Esophagus squamous epithelium (tissue), 5 donors: ENCODE measurements at regions not wholly inside any gene's neighbourhood (a gene's known extent, or its start where the extent isn't known, plus 50 kb on each side); places are given as distances from the start of the nearest gene placed in this dataset.

Experiments
- DNase-seq: peaks from one replicate; lab custom pipeline; 2025; lab: John Stamatoyannopoulos, UW
- H3K27ac ChIP-seq, 4 donors: fragments of 200-600 bp; sonication (generic); one replicate each; pipeline ENCODE4 v1.5.1; 2016 to 2019; ENCODE audit warnings: mild to moderate bottlenecking in 1 of 4
- H3K27me3 ChIP-seq, 4 donors: fragments of 200-600 bp; sonication (generic); 1 replicate in 3 of 4; 2 replicates in 1 of 4; pipeline versions ENCODE4 v1.5.1 to v1.6.0; 2017 to 2021; ENCODE audit warnings: antibody characterized with exemption in 1 of 4
- H3K36me3 ChIP-seq, 3 donors: fragments of 200-600 bp; sonication (generic); one replicate each; pipeline ENCODE4 v1.5.1; 2016 to 2019
- H3K4me1 ChIP-seq, 3 donors: fragments of 200-600 bp; sonication (generic); one replicate each; pipeline ENCODE4 v1.5.1; 2017 to 2019
- H3K4me3 ChIP-seq, 4 donors: fragments of 200-600 bp; sonication (generic); 1 replicate in 3 of 4; 2 replicates in 1 of 4; pipeline ENCODE4 v1.5.1; 2016 to 2019; ENCODE audit warnings: mild to moderate bottlenecking in 2 of 4, moderate library complexity in 1 of 4
- H3K9me3 ChIP-seq, 3 donors: fragments of 200-600 bp; sonication (generic); one replicate each; pipeline ENCODE4 v1.5.1; 2016 to 2019
- CTCF ChIP-seq, 6 experiments: fragments of 450-650 bp in 4 of 6; fragments of 200-600 bp in 2 of 6; sonication (generic) in 2 of 6; IDR thresholded peaks; one replicate each; pipeline ENCODE4 v1.5.1; 2016 to 2019; ENCODE audit warnings: antibody characterized with exemption in 6 of 6, mild to moderate bottlenecking in 4 of 6, moderate library complexity in 4 of 6
- POLR2A ChIP-seq, 4 donors: fragments of 450-650 bp; IDR thresholded peaks; one replicate each; pipeline ENCODE4 v1.6.1; 2017; ENCODE audit warnings: antibody characterized with exemption in 4 of 4, mild to moderate bottlenecking in 4 of 4, moderate library complexity in 3 of 4
- WGBS, 2 donors: methylation state at CpG; one replicate each; pipeline ENCODE4 v1.1.5; 2018; 5-methylcytosine and 5-hydroxymethylcytosine counted together
- intact Hi-C: fragments of 100-400 bp; cut with DNase I; formaldehyde crosslinking; loops from one replicate; pipeline ENCODE4 v1.15.0; 2022
- donor health status: DM: yes; HTN: yes; CAD: no.

DNA sequence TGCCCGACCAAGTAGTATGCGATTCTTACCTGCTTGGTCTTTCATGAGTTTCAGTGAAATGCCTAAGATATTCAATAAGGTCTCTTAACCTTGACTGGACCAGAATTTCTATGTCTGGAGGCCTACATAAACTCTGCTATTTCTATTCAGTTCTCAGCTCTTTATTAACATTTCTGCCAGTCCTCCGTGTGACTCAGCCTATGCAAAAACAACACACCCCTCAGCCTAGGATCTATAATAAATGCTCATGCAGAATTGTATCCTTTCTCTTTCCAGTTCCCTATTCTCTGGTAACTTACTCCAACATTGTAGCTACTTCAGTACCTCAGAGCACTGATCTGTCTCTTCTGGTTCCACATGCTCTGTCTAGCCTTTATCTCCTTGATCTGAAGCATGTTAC lies 1507.4 kb downstream of the CDH11 start:
- intact Hi-C loops, result no loop called here
- Histone ChIP-seq H3K4me3 (no peak overlapping the region), H3K27ac (no peak overlapping the region), H3K9me3 (no peaks in the 10 kb centered on the region), H3K27me3 (peaks cover 0 to 14% (median 0%) of the 10 kb centered on the region in 4 donors), H3K4me1 (peaks cover 0 to 4% (median 0%) of the 10 kb centered on the region in 3 donors), H3K36me3 (no peaks in the 10 kb centered on the region)
- TF ChIP-seq CTCF (IDR thresholded peaks at IDR 0.05), result no peak
- TF ChIP-seq POLR2A (IDR thresholded peaks at IDR 0.05), result no peak
- 66 to 83% methylated on average over 3 of the region's 3 CpGs for WGBS, 2 donors
- DNase-seq, result no peak

GRCh38 chr16:63613701-63614100 lies 1508.2 kb downstream of the CDH11 start:
- DNase-seq, result no peak
- Histone ChIP-seq H3K9me3 (no peaks in the 10 kb centered on the region), H3K4me3 (no peak overlapping the region), H3K27me3 (peaks cover 0 to 14% (median 0%) of the 10 kb centered on the region in 4 donors), H3K27ac (no peak overlapping the region), H3K4me1 (peaks cover 0 to 4% (median 0%) of the 10 kb centered on the region in 3 donors), H3K36me3 (no peaks in the 10 kb centered on the region)
- intact Hi-C loops, result no loop called here
- TF ChIP-seq CTCF (IDR thresholded peaks at IDR 0.05) (no peak), POLR2A (IDR thresholded peaks at IDR 0.05) (no peak)
- whole genome bisulfite sequencing, 2 donors, result 18 to 23% methylated on average over 1 of the region's 1 CpG

DNA sequence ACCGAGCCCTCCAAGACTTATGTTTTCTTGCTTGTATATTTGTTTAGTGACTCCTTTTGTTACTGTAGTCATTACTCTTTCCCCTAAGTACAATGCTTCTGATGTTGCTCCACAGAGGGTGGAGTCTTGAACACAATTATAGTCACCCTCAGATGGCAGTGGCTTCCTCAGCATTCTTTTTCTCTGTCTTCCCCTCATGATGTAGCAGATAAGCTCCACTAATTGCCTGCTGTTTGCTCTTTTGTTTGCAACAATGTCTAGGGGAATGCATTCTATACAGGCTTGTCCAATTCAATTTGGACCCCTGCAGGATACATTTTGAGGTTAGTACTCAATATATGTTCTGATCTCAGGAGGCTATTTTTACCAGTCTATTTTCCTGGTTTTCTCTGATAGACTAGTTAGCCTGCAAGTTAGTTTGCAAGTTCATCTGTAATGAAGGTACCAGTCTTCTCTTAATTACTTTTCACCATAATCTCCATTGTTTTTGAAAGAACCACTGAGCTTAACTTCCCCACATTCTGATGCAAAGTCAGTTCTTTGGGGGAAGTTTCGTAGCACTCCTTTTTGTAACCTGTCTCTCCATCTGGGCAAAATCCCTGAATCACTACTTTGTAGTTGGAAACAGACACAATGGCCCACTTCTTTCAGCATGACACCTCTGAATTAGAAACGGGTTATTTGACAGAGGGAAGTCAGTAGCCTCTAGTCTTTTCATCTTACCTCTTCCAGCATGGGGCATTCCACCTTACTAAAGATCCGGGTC lies 1509.2 kb downstream of the CDH11 start:
- H3K4me3 ChIP-seq, result no peak overlapping the region
- WGBS, 2 donors, result 67 to 71% methylated on average over 4 of the region's 4 CpGs

GRCh38 chr16:63606778-63607177 lies 1515.1 kb downstream of the CDH11 start:
- 81 to 87% methylated on average over 1 of the region's 1 CpG for WGBS, 2 donors
- peaks cover 0 to 8% (median 0%) of the 10 kb centered on the region in 3 donors for H3K4me1 ChIP-seq
- intact Hi-C loops, result no loop called here
- no peak overlapping the region for H3K27ac ChIP-seq
- no peak for TF ChIP-seq POLR2A (IDR thresholded peaks at IDR 0.05)
- TF ChIP-seq CTCF (IDR thresholded peaks at IDR 0.05), result no peak
- no peaks in the 10 kb centered on the region for H3K9me3 ChIP-seq
- no peak for DNase-seq
- no peaks in the 10 kb centered on the region for H3K36me3 ChIP-seq
- no peak overlapping the region for H3K4me3 ChIP-seq
- no peaks in the 10 kb centered on the region for H3K27me3 ChIP-seq

More for the DNA sequence above, 1509.2 kb downstream of the CDH11 start:
- peaks cover 0 to 7% (median 0%) of the 10 kb centered on the region in 3 donors for H3K4me1 ChIP-seq
- H3K9me3 ChIP-seq, result no peaks in the 10 kb centered on the region
- intact Hi-C loops, result no loop called here
- TF ChIP-seq CTCF (IDR thresholded peaks at IDR 0.05) (no peak), POLR2A (IDR thresholded peaks at IDR 0.05) (no peak)
- no peaks in the 10 kb centered on the region for H3K36me3 ChIP-seq
- DNase-seq, result no peak
- no peak overlapping the region for H3K27ac ChIP-seq
- peaks cover 0 to 6% (median 0%) of the 10 kb centered on the region in 4 donors for H3K27me3 ChIP-seq

- Histone ChIP-seq H3K27ac (no peak overlapping the region), H3K27me3 (no peaks in the 10 kb centered on the region), H3K4me3 (no peak overlapping the region), H3K9me3 (no peaks in the 10 kb centered on the region), H3K36me3 (no peaks in the 10 kb centered on the region), H3K4me1 (peaks cover 0 to 2% (median 0%) of the 10 kb centered on the region in 3 donors)
- no peak for DNase-seq
- 22 to 25% methylated on average over 3 of the region's 3 CpGs for WGBS, 2 donors
- intact Hi-C loops, result no loop called here
- no peak for TF ChIP-seq POLR2A (IDR thresholded peaks at IDR 0.05)
- TF ChIP-seq CTCF (IDR thresholded peaks at IDR 0.05), result no peak
These were observed 1519.5 kb downstream of the CDH11 start for GRCh38 chr16:63602206-63602927.
